ENCODE measurements at regions not wholly inside any gene's neighbourhood (a gene's known extent, or its start where the extent isn't known, plus 50 kb on each side); places are given as distances from the start of the nearest gene placed in this dataset.

- TF ChIP-seq ZNF140 (tag by site-specific recombination; IDR thresholded peaks at IDR 0.05) (no peak), RBAK (tag by site-specific recombination; IDR thresholded peaks at IDR 0.05) (no peak), REST (tag by site-specific recombination; IDR thresholded peaks at IDR 0.05) (no peak), ZNF777 (tag by site-specific recombination; IDR thresholded peaks at IDR 0.05; ENCODE audit: borderline replicate concordance) (no peak), ZNF623 (tag by site-specific recombination; IDR thresholded peaks at IDR 0.05) (no peak), ZNF600 (tag by site-specific recombination; IDR thresholded peaks at IDR 0.05) (no peak), ZNF274 (IDR thresholded peaks at IDR 0.05; ENCODE audit: low read length) (no peak), ZNF274 (tag by site-specific recombination; IDR thresholded peaks at IDR 0.05; ENCODE audit: borderline replicate concordance) (no peak), ZNF24 (tag by site-specific recombination; IDR thresholded peaks at IDR 0.05) (no peak), ZNF843 (tag by site-specific recombination; IDR thresholded peaks at IDR 0.05) (no peak)
- TF ChIP-seq, protein P1, sequence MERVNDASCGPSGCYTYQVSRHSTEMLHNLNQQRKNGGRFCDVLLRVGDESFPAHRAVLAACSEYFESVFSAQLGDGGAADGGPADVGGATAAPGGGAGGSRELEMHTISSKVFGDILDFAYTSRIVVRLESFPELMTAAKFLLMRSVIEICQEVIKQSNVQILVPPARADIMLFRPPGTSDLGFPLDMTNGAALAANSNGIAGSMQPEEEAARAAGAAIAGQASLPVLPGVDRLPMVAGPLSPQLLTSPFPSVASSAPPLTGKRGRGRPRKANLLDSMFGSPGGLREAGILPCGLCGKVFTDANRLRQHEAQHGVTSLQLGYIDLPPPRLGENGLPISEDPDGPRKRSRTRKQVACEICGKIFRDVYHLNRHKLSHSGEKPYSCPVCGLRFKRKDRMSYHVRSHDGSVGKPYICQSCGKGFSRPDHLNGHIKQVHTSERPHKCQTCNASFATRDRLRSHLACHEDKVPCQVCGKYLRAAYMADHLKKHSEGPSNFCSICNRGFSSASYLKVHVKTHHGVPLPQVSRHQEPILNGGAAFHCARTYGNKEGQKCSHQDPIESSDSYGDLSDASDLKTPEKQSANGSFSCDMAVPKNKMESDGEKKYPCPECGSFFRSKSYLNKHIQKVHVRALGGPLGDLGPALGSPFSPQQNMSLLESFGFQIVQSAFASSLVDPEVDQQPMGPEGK (tag by site-specific recombination; IDR thresholded peaks at IDR 0.05), result no peak
- TF ChIP-seq, protein P2, sequence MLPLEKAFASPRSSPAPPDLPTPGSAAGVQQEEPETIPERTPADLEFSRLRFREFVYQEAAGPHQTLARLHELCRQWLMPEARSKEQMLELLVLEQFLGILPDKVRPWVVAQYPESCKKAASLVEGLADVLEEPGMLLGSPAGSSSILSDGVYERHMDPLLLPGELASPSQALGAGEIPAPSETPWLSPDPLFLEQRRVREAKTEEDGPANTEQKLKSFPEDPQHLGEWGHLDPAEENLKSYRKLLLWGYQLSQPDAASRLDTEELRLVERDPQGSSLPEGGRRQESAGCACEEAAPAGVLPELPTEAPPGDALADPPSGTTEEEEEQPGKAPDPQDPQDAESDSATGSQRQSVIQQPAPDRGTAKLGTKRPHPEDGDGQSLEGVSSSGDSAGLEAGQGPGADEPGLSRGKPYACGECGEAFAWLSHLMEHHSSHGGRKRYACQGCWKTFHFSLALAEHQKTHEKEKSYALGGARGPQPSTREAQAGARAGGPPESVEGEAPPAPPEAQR (tag by site-specific recombination; IDR thresholded peaks at IDR 0.05), result no peak
- TF ChIP-seq, protein P3, sequence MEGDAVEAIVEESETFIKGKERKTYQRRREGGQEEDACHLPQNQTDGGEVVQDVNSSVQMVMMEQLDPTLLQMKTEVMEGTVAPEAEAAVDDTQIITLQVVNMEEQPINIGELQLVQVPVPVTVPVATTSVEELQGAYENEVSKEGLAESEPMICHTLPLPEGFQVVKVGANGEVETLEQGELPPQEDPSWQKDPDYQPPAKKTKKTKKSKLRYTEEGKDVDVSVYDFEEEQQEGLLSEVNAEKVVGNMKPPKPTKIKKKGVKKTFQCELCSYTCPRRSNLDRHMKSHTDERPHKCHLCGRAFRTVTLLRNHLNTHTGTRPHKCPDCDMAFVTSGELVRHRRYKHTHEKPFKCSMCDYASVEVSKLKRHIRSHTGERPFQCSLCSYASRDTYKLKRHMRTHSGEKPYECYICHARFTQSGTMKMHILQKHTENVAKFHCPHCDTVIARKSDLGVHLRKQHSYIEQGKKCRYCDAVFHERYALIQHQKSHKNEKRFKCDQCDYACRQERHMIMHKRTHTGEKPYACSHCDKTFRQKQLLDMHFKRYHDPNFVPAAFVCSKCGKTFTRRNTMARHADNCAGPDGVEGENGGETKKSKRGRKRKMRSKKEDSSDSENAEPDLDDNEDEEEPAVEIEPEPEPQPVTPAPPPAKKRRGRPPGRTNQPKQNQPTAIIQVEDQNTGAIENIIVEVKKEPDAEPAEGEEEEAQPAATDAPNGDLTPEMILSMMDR (tag by site-specific recombination; IDR thresholded peaks at IDR 0.05), result no peak
Measured at GRCh38 chr9:28179893-28180292, 606.6 kb upstream of the C9orf72 start.

All from HEK293 (cell line).